Anterior cingulate cortex (tissue), 58 donors: ENCODE measurements at regions not wholly inside any gene's neighbourhood (a gene's known extent, or its start where the extent isn't known, plus 50 kb on each side); places are given as distances from the start of the nearest gene placed in this dataset.

Experiments
- DNase-seq, 58 donors: peaks; one replicate each; lab custom pipeline; 2025; lab: John Stamatoyannopoulos, UW

DNA sequence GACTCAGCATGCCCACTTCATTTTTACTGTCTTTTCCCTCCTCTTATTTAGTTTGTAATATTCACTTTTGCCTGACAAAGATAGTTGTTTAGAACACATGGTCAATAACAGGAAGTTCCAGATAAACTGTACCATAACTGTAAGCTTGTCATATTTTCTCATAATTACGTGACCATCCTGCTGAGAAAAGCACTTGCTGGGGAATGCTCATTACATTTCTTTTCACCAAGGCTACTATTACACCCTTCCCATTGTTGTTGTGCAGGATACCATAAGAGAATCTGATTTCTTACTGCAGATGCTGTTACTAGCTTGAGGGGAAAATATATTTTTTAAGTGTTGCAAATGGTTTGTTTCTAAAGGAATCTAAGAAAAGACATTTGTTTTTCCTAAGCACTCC is 111.7 kb upstream of the SLITRK6 start:
- DNase-seq, result no peak

DNA sequence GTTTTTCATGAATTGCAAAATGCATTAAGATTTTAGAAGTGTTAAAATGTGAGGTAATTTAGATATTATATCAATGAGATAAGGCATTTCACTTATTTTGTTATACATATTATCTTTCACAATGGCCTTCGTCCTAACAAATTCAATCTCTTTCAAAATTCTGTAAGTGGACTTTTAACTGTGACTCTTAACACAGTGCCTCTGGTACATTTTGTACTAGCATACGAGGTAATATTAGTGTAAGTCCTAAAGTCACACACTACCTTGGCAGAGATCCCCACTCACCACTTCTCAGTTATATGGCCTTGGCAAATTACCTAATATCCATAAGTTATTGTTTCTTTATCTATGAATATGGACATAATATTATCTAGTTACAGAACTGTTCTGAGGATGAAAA is 101.3 kb upstream of the SLITRK6 start:
- no peak for DNase-seq

DNA sequence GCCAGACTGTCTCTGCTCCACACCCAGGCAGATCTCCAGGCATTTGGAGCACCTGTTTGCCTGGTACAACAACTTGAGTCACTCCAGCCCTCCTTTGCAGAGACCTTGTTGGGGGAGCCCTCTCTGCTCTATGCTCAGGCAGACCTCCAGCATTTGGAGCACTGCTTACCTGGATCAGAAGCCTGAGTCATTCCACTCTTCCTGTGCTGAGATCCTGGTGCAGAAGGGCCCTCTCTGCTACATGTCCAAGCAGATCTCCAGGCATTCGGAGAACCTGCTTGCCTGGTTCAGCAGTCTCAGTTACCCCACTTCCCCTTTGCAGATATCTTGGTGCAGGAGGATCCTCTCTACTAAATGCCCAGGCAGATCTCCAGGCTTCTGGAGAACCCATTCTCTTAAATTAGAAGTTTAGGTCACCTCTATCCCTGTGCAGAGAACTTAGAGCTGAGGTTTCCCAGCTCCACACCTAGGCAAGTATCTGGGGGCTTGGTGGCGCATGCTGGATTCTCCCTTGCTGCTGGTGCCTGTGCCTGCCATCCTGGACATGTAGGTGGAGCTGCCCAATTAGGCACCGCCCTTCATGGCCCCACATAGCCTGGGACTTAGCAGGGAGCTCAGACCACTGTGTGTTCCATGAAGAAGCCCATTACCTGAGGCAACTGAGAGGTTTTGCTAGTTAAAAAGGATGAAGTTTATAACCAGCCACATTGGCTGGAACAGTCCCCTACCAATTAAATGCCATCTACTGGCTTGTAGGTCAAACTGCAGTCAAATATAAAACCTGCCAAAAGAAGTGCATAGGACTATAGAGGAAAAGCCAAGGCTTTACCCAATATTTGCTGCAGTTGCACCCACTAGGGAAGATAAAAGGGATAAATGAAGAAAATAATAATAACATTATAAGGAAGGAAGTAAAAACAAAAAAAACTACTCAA is 97.6 kb upstream of the SLITRK6 start:
- DNase-seq, result no peak

DNA sequence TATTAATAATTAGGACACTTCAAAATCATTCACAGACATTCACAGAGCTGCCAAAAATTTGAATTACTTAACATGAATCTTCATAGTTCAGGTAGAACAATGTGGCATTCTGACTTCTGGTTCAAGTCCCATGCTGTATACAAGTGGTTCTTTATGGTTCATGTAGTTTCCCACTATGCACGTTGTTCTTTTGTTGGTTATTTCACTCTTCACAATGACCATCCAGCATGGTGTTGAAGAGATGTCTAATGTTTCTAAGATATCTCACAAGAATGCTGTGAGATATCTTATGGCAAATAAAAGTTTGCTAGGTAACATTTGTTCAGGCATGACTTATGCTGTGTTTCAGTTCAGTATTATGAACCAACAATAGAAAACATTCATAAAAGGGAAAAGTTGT is 88.2 kb upstream of the SLITRK6 start:
- DNase-seq, result no peak

GRCh38 chr13:85879014-85879413 is 79.8 kb upstream of the SLITRK6 start:
- DNase-seq, result no peak

- no peak for DNase-seq
Measured at GRCh38 chr13:85864963-85865530, 65.8 kb upstream of the SLITRK6 start.

GRCh38 chr13:85853901-85854663 is 54.9 kb upstream of the SLITRK6 start:
- no peak for DNase-seq

GRCh38 chr13:85853161-85853894 is 54.1 kb upstream of the SLITRK6 start:
- no peak for DNase-seq
